Stimulated activated CD4-positive, alpha-beta T cell treated with anti-CD3 and anti-CD28 coated beads, Interleukin-12 subunit alpha, Interleukin-12 subunit beta, amount 100 ng/mL, for 48 hours (primary cell): ENCODE measurements at regions not wholly inside any gene's neighbourhood (a gene's known extent, or its start where the extent isn't known, plus 50 kb on each side); places are given as distances from the start of the nearest gene placed in this dataset.

Experiments used
- DNase-seq, 3 donors: peaks; one replicate each; pipeline ENCODE4 v3.0.0-alpha.2; 2020; ENCODE audit warnings: low read depth in 2 of 3, low spot score in 1 of 3

GRCh38 chr14:22458737-22459136 lies 130.3 kb downstream of the DAD1 start:
- no peak for DNase-seq

- no peak for DNase-seq
Observed at GRCh38 chr14:22456998-22457594, 131.9 kb downstream of the DAD1 start.

- no peak for DNase-seq
Observed at GRCh38 chr14:22456421-22456820, 132.6 kb downstream of the DAD1 start.

GRCh38 chr14:22452330-22452729 lies 136.7 kb downstream of the DAD1 start:
- no peak for DNase-seq

- DNase-seq, result no peak
Observed at GRCh38 chr14:22450266-22450665, 138.8 kb downstream of the DAD1 start.

DNA sequence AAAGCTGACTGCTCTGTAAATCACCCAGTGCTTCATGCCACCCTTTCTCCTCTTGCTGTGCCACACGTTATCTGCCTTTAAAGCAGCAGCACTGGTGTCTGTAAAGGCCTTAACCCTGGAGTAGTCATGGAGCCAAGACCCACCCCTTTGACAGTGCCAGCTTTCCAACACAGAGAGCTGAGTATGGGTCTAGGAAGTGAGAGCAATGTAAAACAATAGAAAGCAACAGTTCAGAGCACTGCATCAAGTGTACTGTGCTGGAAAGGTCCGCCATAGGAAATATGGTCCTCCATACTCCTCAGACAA lies 139.5 kb downstream of the DAD1 start:
- DNase-seq, result no peak

- DNase-seq, result no peak
Observed at GRCh38 chr14:22448905-22449599, 140.0 kb downstream of the DAD1 start.

DNA sequence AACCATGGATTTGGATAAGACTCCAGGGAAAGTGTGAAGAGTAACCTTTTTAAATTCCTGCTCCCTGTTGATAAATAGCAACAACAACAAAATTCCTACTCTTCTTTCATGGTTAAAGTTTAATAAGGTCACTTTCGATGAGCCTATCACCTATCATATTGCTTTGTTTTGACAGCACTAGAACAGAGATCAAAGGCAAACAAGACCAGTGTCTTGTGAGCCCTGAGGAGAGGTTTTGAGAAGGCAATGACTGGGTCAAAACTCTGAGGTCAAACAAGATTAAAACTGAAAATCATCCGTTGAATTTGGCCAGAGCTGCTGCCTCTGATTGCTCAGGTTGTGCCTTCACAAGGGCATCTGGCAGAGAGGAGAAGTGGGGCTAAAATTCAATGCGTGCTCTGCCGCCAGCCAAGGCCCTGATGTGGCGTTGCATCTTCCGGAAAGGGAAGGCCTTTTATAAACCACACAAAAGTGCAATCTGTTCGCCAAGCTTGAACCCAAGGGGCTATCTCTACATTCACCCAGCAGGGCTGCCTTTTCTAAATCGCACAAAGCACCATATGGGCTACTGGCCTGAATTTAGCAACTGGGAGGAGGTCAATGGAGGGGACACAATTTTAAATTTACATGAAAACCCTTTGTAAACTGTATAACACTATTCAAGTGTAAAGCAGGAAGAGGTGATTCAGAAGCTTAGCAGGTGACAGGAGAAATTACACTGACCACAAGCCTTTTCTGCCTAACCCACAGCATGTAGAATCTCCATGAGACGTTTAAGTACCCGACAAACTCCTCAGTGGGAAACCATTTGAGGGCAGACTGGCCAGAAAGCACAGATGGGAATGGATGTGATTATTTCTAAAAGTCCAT lies 140.8 kb downstream of the DAD1 start:
- no peak for DNase-seq

DNA sequence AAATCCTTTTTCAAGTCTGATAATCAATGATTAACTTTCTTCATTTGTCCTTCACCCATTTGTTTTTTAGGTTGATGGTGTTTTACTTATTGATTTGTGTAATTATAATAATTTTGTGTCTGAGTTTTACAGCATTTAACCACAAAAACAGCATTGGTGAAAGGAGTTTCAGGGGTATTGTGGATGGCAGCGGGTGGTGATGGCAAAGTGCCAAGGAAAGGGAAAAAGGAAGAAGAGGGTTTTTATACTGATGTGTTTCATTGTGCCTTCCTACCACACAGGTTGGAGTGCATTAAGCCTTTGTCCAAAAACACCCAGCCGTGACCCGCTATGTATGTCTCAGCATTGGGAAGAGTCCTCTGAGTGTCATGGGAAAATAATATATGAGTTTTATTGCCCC lies 150.3 kb downstream of the DAD1 start:
- no peak for DNase-seq

DNA sequence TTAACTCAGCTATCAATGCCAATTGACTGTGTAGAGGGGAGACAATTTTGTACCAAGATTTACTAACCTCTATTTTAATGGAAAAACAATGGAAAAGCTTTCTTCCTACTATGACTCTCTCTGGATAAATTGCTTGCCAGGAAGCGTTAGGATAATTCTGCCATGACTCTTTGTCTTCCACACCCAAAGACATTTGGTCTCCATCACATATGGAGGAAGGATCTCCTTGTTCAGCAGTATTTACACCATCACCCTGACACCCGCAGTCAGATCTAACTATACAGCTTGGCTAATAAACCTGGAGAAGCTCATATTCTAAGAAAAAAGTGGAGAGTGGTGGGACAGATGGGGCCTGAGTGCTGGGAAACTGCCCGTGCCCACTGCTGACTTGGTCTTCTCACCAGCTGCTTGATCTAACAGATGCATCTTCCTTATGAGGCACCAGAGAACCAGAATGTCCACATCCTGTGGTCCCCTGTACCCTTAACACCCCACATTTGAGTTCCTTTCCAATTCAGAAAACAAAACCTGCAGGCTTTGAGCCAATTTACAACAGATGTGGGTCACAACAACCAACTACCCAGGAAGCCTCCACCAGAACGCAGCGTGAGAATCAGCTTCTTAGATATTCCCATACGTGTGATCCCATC lies 154.0 kb downstream of the DAD1 start:
- no peak for DNase-seq

GRCh38 chr14:22434030-22434429 lies 155.0 kb downstream of the DAD1 start:
- no peak for DNase-seq

DNA sequence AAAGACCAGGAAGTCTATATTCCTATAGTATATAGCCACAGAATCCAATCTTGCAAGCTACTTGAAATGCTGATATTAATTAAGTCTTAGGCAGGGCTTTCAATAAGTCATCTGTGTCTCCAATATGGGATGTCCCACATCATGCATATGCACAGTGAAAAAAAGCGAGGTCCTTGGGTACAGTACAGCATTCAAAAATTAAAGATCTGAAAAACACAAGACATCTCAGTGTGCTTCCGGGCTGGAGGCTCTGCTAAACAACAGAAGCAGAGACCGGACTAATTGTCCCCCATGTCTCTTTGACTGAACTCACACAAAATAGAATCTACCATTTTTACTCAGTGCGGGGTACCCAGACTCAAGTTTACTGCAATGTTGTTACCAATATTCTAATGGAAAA lies 156.0 kb downstream of the DAD1 start:
- DNase-seq, result no peak

- no peak for DNase-seq
Observed at GRCh38 chr14:22432348-22432976, 156.6 kb downstream of the DAD1 start.

GRCh38 chr14:22429546-22430294 lies 159.3 kb downstream of the DAD1 start:
- no peak for DNase-seq

GRCh38 chr14:22428700-22429291 lies 160.2 kb downstream of the DAD1 start:
- DNase-seq, result no peak

GRCh38 chr14:22427771-22428231 lies 161.2 kb downstream of the DAD1 start:
- DNase-seq, result no peak

DNA sequence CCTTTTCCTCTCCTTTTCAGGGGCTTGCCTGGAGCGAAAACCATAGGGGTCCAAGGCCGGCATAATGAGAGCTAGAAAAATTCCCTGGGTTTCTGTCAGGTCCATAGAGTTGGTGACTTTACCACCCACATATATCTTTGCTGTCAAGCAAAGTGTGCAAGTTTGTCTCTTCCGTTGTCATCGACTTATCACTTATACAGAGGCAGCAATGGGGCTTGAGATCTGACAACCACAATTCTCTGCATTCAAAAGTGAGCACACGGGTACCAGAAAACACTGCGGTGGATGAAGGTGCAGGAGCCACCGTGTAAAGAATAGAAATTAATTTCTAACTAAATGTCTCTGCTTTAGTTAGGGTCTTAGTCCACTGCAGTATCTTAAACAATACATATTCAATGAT lies 162.3 kb downstream of the DAD1 start:
- DNase-seq, result no peak

- DNase-seq, result no peak
Observed at GRCh38 chr14:22423958-22424357, 165.1 kb downstream of the DAD1 start.

DNA sequence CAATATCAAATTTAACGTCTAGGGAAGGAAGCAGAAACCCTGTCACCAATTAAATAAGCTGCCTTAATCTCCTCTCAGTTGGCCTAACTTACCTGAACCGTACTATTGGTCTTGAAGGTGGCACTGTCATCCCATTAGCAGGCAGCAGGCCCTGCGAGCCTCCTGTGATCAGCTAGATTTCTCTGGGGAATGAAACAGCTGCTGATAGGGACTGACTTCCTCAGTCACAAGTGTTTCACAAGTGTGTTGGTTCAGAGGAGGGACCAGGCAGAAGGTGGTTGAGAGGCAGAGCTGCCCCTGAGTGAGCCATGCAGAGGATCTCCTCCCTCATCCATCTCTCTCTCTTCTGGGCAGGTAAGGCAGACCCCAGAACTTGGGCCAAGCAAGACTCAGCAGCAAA lies 166.8 kb downstream of the DAD1 start:
- no peak for DNase-seq

- no peak for DNase-seq
Observed at GRCh38 chr14:22420598-22421186, 168.3 kb downstream of the DAD1 start.
